NT2/D1 (cell line): ENCODE measurements at regions not wholly inside any gene's neighbourhood (a gene's known extent, or its start where the extent isn't known, plus 50 kb on each side); places are given as distances from the start of the nearest gene placed in this dataset.

ENCODE experiments used
- SUZ12 ChIP-seq: IDR thresholded peaks from 2 replicates; pipeline ENCODE4 v1.6.1; 2011; ENCODE audit not compliant: insufficient read length, insufficient read depth; ENCODE audit errors: extremely low read depth
- YY1 ChIP-seq: IDR thresholded peaks from 2 replicates; pipeline ENCODE4 v1.6.1; 2011; ENCODE audit not compliant: insufficient read length, insufficient read depth

GRCh38 chr3:10637342-10637741 lies 132.0 kb upstream of the ATP2B2 start:
- TF ChIP-seq SUZ12, result no peak
- no peak for TF ChIP-seq YY1
